Natural killer cell treated with Interleukin-12 subunit alpha and Interleukin-12 subunit beta and Interleukin-15 and Interleukin-18, amount 100 ng/mL, for 72 hours (primary cell): ENCODE measurements at regions not wholly inside any gene's neighbourhood (a gene's known extent, or its start where the extent isn't known, plus 50 kb on each side); places are given as distances from the start of the nearest gene placed in this dataset.

Experiments used
- ATAC-seq, 2 donors: fragments of 150-1000 bp; cut with Tn5 transposase in 1 of 2; sonication (Bioruptor Pico), chemical (Tn5 transposase) in 1 of 2; 2 replicates each; pipeline ENCODE4 v1.10.0; 2021
- DNase-seq: peaks from one replicate; pipeline ENCODE4 v3.0.0; 2022; ENCODE audit warnings: low spot score
- H3K27ac Mint-ChIP-seq, 2 donors: 1 replicate in 1 of 2; 2 replicates in 1 of 2; pipeline ENCODE4 v1.8.0; 2022; ENCODE audit warnings: mixed read lengths in 2 of 2, mild to moderate bottlenecking in 1 of 2, moderate library complexity in 1 of 2
- H3K27me3 Mint-ChIP-seq, 2 donors: 1 replicate in 1 of 2; 2 replicates in 1 of 2; pipeline ENCODE4 v1.8.0; 2022; ENCODE audit warnings: mixed read lengths in 2 of 2
- H3K36me3 Mint-ChIP-seq: one replicate; pipeline ENCODE4 v1.8.0; 2022; ENCODE audit warnings: mixed read lengths
- H3K4me1 Mint-ChIP-seq, 2 donors: 1 replicate in 1 of 2; 2 replicates in 1 of 2; pipeline ENCODE4 v1.8.0; 2022; ENCODE audit warnings: low read depth in 2 of 2, mixed read lengths in 2 of 2, mild to moderate bottlenecking in 1 of 2
- H3K4me3 Mint-ChIP-seq: one replicate; pipeline ENCODE4 v1.8.0; 2022; ENCODE audit warnings: mixed read lengths
- H3K9me3 Mint-ChIP-seq: 2 replicates; pipeline ENCODE4 v1.8.0; 2022; ENCODE audit warnings: mixed read lengths

GRCh38 chr2:47265751-47266231 lies 89.5 kb upstream of the CALM2 start:
- no peaks in the 10 kb centered on the region for H3K27me3 Mint-ChIP-seq

DNA sequence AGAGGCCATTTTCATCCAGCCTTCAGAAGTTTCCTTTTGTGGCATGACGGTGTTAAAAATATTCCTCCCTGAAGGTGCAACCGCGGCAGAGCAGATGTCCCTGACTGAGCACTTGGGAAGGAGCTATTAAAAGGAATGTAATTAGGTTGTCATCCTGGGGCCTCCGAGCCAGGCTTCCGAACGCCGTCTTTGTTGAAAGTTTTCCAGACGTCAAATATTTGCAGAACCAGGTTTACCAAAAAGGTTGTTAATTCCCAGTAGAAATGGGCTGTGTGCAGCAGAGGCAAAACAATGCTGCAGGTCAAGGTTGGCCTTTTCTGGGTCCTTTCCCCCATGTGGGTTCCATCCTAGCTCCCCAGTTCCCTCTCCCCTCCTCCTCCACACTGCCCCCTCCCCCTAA lies 88.8 kb upstream of the CALM2 start:
- ATAC-seq (no peak), DNase-seq (no peak)
- no peaks in the 10 kb centered on the region for H3K27me3 Mint-ChIP-seq
- no peaks in the 10 kb centered on the region for H3K9me3 Mint-ChIP-seq
- H3K36me3 Mint-ChIP-seq, result no peaks in the 10 kb centered on the region
- H3K4me1 Mint-ChIP-seq, result no peaks in the 10 kb centered on the region
- no peak overlapping the region for H3K27ac Mint-ChIP-seq
- no peak overlapping the region for H3K4me3 Mint-ChIP-seq

More at GRCh38 chr2:47265751-47266231, 89.5 kb upstream of the CALM2 start:
- no peaks in the 10 kb centered on the region for H3K9me3 Mint-ChIP-seq
- H3K27ac Mint-ChIP-seq, result no peak overlapping the region
- H3K4me1 Mint-ChIP-seq, result no peaks in the 10 kb centered on the region
- DNase-seq (no peak), ATAC-seq (no peak)
- H3K4me3 Mint-ChIP-seq, result no peak overlapping the region
- H3K36me3 Mint-ChIP-seq, result no peaks in the 10 kb centered on the region

GRCh38 chr2:47264686-47265085 lies 88.4 kb upstream of the CALM2 start:
- Mint-ChIP-seq H3K4me1 (no peaks in the 10 kb centered on the region), H3K27ac (no peak overlapping the region), H3K9me3 (no peaks in the 10 kb centered on the region), H3K36me3 (no peaks in the 10 kb centered on the region), H3K4me3 (no peak overlapping the region), H3K27me3 (no peaks in the 10 kb centered on the region)
- DNase-seq, result no peak
- ATAC-seq, result no peak

DNA sequence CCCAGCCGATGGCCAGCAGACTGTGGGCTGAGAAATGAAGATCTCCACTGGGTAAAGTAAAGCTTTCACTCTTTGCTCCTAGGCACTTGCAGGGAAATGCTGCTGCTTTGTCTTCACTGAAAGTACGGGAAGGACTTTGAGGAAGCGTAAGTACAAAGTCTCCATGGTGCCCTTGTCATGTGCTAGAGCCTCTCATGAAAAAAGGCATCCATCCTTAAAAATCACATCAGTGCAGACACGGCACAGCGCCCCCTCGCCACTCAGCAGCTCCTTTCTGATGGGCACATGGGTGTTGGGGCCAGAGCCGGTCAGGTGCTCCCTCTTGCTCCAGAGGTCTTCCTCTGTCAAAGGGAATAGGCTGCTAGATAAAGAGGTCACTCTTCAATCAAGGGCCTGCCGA lies 87.8 kb upstream of the CALM2 start:
- DNase-seq (no peak), ATAC-seq (no peak)
- Mint-ChIP-seq H3K27me3 (no peaks in the 10 kb centered on the region), H3K27ac (no peak overlapping the region), H3K9me3 (no peaks in the 10 kb centered on the region), H3K36me3 (no peaks in the 10 kb centered on the region), H3K4me3 (no peak overlapping the region), H3K4me1 (no peaks in the 10 kb centered on the region)

DNA sequence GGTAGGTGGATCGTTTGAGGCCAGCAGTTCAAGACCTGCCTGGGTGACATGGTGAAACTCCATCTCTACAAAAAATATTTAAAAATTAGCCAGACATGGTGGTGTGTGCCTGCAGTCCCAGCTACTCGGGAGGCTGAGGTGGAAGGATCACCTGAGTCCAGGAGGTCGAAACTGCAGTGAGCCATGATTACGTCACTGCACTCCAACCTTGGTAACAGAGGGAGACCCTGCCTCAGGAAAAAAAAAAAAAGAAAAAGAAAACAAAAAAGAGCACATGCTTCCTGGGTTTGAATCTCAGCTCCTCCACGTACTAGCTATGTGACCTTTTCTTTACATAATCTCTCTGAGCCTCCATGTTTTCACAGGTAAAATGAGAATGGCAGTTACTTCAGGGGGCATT lies 86.3 kb upstream of the CALM2 start:
- H3K27ac Mint-ChIP-seq, result no peak overlapping the region
- H3K9me3 Mint-ChIP-seq, result no peaks in the 10 kb centered on the region
- no peaks in the 10 kb centered on the region for H3K27me3 Mint-ChIP-seq
- no peaks in the 10 kb centered on the region for H3K36me3 Mint-ChIP-seq
- H3K4me3 Mint-ChIP-seq, result no peak overlapping the region
- H3K4me1 Mint-ChIP-seq, result peaks cover 0 to 3% of the 10 kb centered on the region in 2 donors
- ATAC-seq (no peak), DNase-seq (no peak)

DNA sequence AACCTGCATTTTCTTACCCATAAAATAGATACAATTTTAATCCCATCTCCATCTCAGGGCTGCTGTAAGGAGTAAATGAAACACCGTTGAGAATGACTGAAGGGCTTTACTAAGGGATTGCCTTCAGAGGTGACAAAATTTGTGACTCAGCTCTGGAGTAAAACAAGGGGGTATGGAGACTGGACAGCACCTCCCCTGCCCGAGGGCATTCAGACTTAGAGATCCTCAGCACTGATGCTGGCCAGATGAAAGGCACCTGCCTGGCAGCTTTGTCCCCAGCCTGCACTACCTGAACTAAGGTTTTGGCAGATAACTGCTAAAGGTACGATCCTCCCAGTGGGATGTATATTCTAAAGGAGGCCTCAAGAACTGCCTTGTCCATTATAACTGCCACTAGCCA lies 84.7 kb upstream of the CALM2 start:
- no peak overlapping the region for H3K27ac Mint-ChIP-seq

DNA sequence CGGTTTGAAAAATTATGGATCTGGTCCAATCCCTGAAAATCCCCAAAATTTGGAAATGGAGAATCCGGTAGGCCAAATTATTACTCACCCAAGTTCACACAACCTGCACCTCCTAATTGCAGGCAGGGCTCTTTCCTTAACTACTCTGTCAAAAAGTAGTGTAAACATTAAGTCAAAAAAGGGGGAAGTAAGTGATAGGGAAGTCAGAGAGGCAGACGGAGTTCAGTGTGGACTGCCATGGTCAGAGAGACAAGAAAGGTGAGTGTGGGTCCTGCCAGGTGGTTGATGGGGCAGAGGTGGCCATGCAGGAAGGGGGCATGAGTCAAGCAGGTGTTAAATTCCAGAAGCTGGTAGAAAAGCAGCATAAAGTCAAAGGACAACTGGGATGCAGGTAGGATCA lies 83.5 kb upstream of the CALM2 start:
- H3K36me3 Mint-ChIP-seq, result no peaks in the 10 kb centered on the region
- DNase-seq, result no peak
- ATAC-seq, result no peak
- H3K27ac Mint-ChIP-seq, result no peak overlapping the region
- peaks cover 0 to 3% of the 10 kb centered on the region in 2 donors for H3K4me1 Mint-ChIP-seq
- H3K4me3 Mint-ChIP-seq, result no peak overlapping the region
- H3K27me3 Mint-ChIP-seq, result peaks cover 0 to 3% of the 10 kb centered on the region in 2 donors
- no peaks in the 10 kb centered on the region for H3K9me3 Mint-ChIP-seq

More for the DNA sequence above, 84.7 kb upstream of the CALM2 start:
- Mint-ChIP-seq H3K27me3 (peaks cover 0 to 3% of the 10 kb centered on the region in 2 donors), H3K4me3 (no peak overlapping the region), H3K4me1 (peaks cover 0 to 3% of the 10 kb centered on the region in 2 donors), H3K9me3 (no peaks in the 10 kb centered on the region), H3K36me3 (no peaks in the 10 kb centered on the region)
- DNase-seq (no peak), ATAC-seq (no peak)

- H3K9me3 Mint-ChIP-seq, result no peaks in the 10 kb centered on the region
- no peaks in the 10 kb centered on the region for H3K36me3 Mint-ChIP-seq
- ATAC-seq (no peak), DNase-seq (no peak)
- no peak overlapping the region for H3K27ac Mint-ChIP-seq
- H3K4me3 Mint-ChIP-seq, result no peak overlapping the region
- H3K27me3 Mint-ChIP-seq, result peaks cover 0 to 6% of the 10 kb centered on the region in 2 donors
- peaks cover 0 to 3% of the 10 kb centered on the region in 2 donors for H3K4me1 Mint-ChIP-seq
These were observed 81.6 kb upstream of the CALM2 start for GRCh38 chr2:47257946-47258348.

DNA sequence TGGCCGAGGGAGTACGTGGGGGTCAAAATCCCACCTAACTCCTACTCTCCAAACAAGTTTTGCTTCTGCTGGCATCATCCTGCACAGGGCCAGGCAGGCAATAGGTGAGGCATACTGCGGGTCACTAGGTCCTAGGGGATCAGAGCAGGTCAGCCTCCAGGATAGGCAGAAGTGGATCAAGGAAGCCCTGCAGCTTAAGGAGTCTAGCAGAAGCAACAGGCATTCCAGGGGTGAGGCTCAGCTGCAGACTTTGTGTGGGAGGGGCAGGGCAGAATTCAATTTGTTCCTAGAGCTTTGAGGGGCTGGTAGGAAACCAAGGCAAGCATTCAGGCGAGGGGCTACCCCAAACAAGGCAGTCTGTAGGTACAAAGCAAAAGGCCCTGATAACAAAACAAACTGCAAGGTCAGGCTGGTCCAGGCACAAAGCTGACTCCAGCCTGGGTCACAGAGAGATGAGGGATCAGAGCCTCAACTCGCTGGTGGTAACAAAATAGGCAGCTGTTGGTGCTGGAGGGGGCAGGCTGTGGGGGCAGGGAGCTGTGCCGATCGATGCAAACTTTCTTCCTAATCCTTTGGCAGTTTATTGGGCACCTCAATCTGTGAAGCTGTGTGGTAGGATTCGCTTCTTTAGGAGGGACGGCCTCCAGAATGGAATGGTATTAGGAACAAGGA lies 80.2 kb upstream of the CALM2 start:
- Mint-ChIP-seq H3K27me3 (peaks cover 0 to 6% of the 10 kb centered on the region in 2 donors), H3K9me3 (no peaks in the 10 kb centered on the region), H3K27ac (no peak overlapping the region), H3K36me3 (no peaks in the 10 kb centered on the region), H3K4me3 (no peak overlapping the region), H3K4me1 (peaks cover 0 to 3% of the 10 kb centered on the region in 2 donors)
- no peak for DNase-seq
- no peak for ATAC-seq

- ATAC-seq (no peak), DNase-seq (no peak)
- Mint-ChIP-seq H3K4me1 (peaks cover 0 to 3% of the 10 kb centered on the region in 2 donors), H3K4me3 (no peak overlapping the region), H3K27me3 (peaks cover 0 to 6% of the 10 kb centered on the region in 2 donors), H3K36me3 (no peaks in the 10 kb centered on the region), H3K9me3 (no peaks in the 10 kb centered on the region), H3K27ac (no peak overlapping the region)
These were observed 79.5 kb upstream of the CALM2 start for GRCh38 chr2:47255794-47256193.

DNA sequence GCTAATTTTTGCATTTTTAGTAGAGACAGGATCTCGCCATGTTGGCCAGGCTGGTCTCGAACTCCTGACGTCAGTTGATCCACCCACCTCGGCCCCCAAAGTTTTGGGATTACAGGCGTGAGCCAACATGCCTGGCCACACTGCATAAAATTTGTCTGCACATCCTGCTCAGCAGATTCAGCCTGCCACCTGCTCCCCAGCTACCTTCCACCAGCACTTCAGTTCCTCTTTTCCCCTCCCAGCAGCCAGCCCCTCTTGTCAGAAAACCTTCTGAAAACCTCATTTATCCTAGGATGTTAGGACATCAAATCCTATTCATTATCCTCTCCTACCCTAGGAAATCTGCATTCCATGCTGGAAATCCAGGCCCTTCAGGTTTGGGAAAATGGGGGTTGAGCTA lies 78.2 kb upstream of the CALM2 start:
- Mint-ChIP-seq H3K4me3 (no peak overlapping the region), H3K4me1 (peaks cover 0 to 3% of the 10 kb centered on the region in 2 donors), H3K27ac (no peak overlapping the region), H3K27me3 (peaks cover 0 to 6% of the 10 kb centered on the region in 2 donors), H3K36me3 (no peaks in the 10 kb centered on the region), H3K9me3 (no peaks in the 10 kb centered on the region)
- ATAC-seq (no peak), DNase-seq (no peak)

GRCh38 chr2:47253447-47253846 lies 77.1 kb upstream of the CALM2 start:
- Mint-ChIP-seq H3K36me3 (no peaks in the 10 kb centered on the region), H3K4me1 (peaks cover 0 to 3% of the 10 kb centered on the region in 2 donors), H3K4me3 (no peak overlapping the region), H3K27ac (no peak overlapping the region), H3K27me3 (peaks cover 0 to 6% of the 10 kb centered on the region in 2 donors), H3K9me3 (no peaks in the 10 kb centered on the region)
- no peak for ATAC-seq
- no peak for DNase-seq

DNA sequence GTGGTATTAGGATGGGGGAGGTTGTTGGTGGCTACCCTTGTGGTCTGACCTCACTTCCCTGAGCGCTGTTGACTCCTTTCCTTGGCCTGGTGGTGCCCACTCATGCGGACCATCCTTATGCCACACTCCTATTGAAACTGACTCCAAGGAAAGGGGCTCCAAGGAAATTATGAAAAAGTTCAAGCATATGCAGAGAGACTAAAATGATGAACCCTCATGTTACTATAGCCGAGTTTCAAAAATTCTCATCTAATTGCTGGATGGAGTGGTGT lies 75.0 kb upstream of the CALM2 start:
- DNase-seq, result no peak
- Mint-ChIP-seq H3K27me3 (peaks cover 5% of the 10 kb centered on the region in 2 donors), H3K36me3 (no peaks in the 10 kb centered on the region), H3K27ac (no peak overlapping the region), H3K9me3 (no peaks in the 10 kb centered on the region), H3K4me3 (no peak overlapping the region), H3K4me1 (no peaks in the 10 kb centered on the region)
- no peak for ATAC-seq

DNA sequence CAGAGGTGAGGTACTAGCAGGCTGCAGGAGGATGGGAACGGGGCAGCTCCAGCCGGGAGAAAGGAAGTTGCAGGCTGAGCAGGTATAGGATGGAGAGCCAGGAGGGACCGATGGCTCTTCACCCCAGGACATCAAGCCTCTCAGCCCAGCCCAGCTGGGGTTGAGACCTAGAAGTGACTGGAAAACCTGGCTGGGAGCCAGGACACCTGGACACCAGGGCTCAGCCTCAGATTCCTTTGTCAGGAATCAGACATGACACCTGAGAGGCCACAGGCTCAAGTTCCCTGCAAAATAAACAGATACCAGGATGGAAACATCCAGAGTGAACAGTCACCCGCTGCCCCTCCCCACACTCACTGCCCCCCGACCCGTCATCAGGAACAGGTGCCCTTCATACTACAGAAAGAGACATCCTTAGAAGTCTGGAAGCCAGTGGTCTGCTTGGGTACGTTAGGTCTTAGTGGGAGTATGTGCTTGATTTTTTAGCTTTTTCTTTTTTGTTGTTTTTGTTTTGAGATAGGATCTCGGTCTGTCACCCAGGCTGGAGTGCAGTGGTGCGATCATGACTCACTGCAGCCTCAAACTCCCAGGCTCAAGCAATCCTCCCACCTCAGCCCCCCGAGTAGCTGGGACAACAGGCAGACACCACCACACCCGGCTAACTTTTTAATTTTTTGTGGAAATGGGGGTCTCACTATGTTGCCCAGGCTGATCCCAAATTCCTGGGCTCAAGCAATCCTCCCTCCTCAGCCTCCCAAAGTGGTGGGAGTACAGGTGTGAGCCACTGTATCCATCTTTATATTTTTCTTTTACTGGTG lies 74.5 kb upstream of the CALM2 start:
- H3K4me1 Mint-ChIP-seq, result no peaks in the 10 kb centered on the region
- no peak overlapping the region for H3K27ac Mint-ChIP-seq
- H3K4me3 Mint-ChIP-seq, result no peak overlapping the region
- ATAC-seq, result no peak
- no peaks in the 10 kb centered on the region for H3K36me3 Mint-ChIP-seq
- peaks cover 3 to 10% of the 10 kb centered on the region in 2 donors for H3K27me3 Mint-ChIP-seq
- no peaks in the 10 kb centered on the region for H3K9me3 Mint-ChIP-seq
- no peak for DNase-seq
